Gastrocnemius medialis (tissue), 4 donors: ENCODE measurements at regions not wholly inside any gene's neighbourhood (a gene's known extent, or its start where the extent isn't known, plus 50 kb on each side); places are given as distances from the start of the nearest gene placed in this dataset.
A peak's percentile ranks its signal among the peaks of the same experiment; 100 is the strongest.

Experiments
- ATAC-seq, 2 donors: fragments of 150-250 bp; one replicate each; pipeline ENCODE4 v1.9.1; 2016
- DNase-seq, 2 donors: peaks; one replicate each; pipeline ENCODE4 v3.0.0-alpha.2; 2019
- H3K27ac ChIP-seq, 4 donors: fragments of 200-600 bp; sonication (generic); 1 replicate in 1 of 4; 2 replicates in 3 of 4; pipeline ENCODE4 v1.5.1; 2016 to 2018; ENCODE audit warnings: mild to moderate bottlenecking in 2 of 4, moderate library complexity in 1 of 4
- H3K27me3 ChIP-seq, 3 donors: fragments of 200-600 bp; sonication (generic) in 2 of 3; 1 replicate in 1 of 3; 2 replicates in 2 of 3; pipeline versions ENCODE4 v1.5.1 to v1.6.0; 2016 to 2019; ENCODE audit warnings: mild to moderate bottlenecking in 1 of 3, moderate library complexity in 1 of 3
- H3K36me3 ChIP-seq, 2 donors: fragments of 200-600 bp; sonication (generic) in 1 of 2; one replicate each; pipeline ENCODE4 v1.5.1; 2017 to 2018
- H3K4me1 ChIP-seq, 2 donors: fragments of 200-600 bp; sonication (generic) in 1 of 2; one replicate each; pipeline ENCODE4 v1.5.1; 2016 to 2017; ENCODE audit warnings: mild to moderate bottlenecking in 2 of 2
- H3K4me3 ChIP-seq, 4 donors: fragments of 200-600 bp; sonication (generic) in 3 of 4; 1 replicate in 1 of 4; 2 replicates in 3 of 4; pipeline ENCODE4 v1.5.1; 2016 to 2019; ENCODE audit warnings: mild to moderate bottlenecking in 2 of 4
- H3K9me3 ChIP-seq, 3 donors: fragments of 200-600 bp; sonication (generic) in 2 of 3; 1 replicate in 1 of 3; 2 replicates in 2 of 3; pipeline ENCODE4 v1.5.1; 2016 to 2019
- CTCF ChIP-seq, 5 experiments: fragments of 450-650 bp in 3 of 5; fragments of 200-600 bp in 2 of 5; sonication (generic) in 2 of 5; IDR thresholded peaks in 4 of 5; conservative IDR thresholded peaks in 1 of 5; 1 replicate in 4 of 5; 2 replicates in 1 of 5; pipeline ENCODE4 v1.5.1; 2016 to 2019; ENCODE audit warnings: antibody characterized with exemption in 5 of 5, mild to moderate bottlenecking in 3 of 5, moderate library complexity in 3 of 5
- POLR2A ChIP-seq, 2 donors: fragments of 450-650 bp; IDR thresholded peaks; one replicate each; pipeline ENCODE4 v1.6.1; 2017; ENCODE audit warnings: antibody characterized with exemption in 2 of 2, mild to moderate bottlenecking in 2 of 2, moderate library complexity in 2 of 2
- in situ Hi-C, 4 donors: fragments of 200-750 bp; cut with MboI; loops; one replicate each; pipeline versions ENCODE4 v1.15.0 to v1.8.0; 2017; ENCODE audit warnings: low sequenced_read_pairs in 4 of 4
- intact Hi-C: fragments of 100-400 bp; cut with DNase I; formaldehyde crosslinking; loops from one replicate; pipeline ENCODE4 v1.15.1; 2023; ENCODE audit warnings: low total_unique reads

- Histone ChIP-seq H3K27me3 (no peaks in the 10 kb centered on the region), H3K4me1 (peaks cover 0 to 21% of the 10 kb centered on the region in 2 donors), H3K36me3 (no peaks in the 10 kb centered on the region), H3K9me3 (no peaks in the 10 kb centered on the region), H3K4me3 (no peak overlapping the region), H3K27ac (no peak overlapping the region)
- ATAC-seq (no peak), DNase-seq (no peak)
- in situ Hi-C loops (loop anchor here in 1 of 4 donors (10.0 kb wide), 1 partner anchor 303 kb away; no protein-coding TSS in a partner anchor), intact Hi-C loops (no loop called here)
- TF ChIP-seq POLR2A (IDR thresholded peaks at IDR 0.05) (no peak), CTCF (IDR thresholded peaks at IDR 0.05 in 4 of 5, conservative IDR thresholded peaks at IDR 0.05 in 1 of 5) (no peak)
Measured at GRCh38 chr10:28987555-28988320, 301.1 kb upstream of the LYZL1 start.

- TF ChIP-seq POLR2A (IDR thresholded peaks at IDR 0.05) (no peak), CTCF (IDR thresholded peaks at IDR 0.05 in 4 of 5, conservative IDR thresholded peaks at IDR 0.05 in 1 of 5) (no peak)
- intact Hi-C loops = no loop called here
- H3K4me3 ChIP-seq = no peak overlapping the region
- in situ Hi-C loops = loop anchor here in 1 of 4 donors (10.0 kb wide), 1 partner anchor 304 kb away; no protein-coding TSS in a partner anchor
- peaks cover 0 to 15% of the 10 kb centered on the region in 2 donors for H3K4me1 ChIP-seq
- H3K27ac ChIP-seq = no peak overlapping the region
- H3K27me3 ChIP-seq = no peaks in the 10 kb centered on the region
- ATAC-seq = no peak
- H3K36me3 ChIP-seq = no peaks in the 10 kb centered on the region
- no peak for DNase-seq
- H3K9me3 ChIP-seq = no peaks in the 10 kb centered on the region
Measured at GRCh38 chr10:28988980-28989379, 299.9 kb upstream of the LYZL1 start.

GRCh38 chr10:28991333-28992270, 297.3 kb upstream of the LYZL1 start:
- no peak for DNase-seq
- Histone ChIP-seq H3K4me1 (no peaks in the 10 kb centered on the region), H3K4me3 (no peak overlapping the region), H3K36me3 (no peaks in the 10 kb centered on the region), H3K27ac (no peak overlapping the region), H3K9me3 (no peaks in the 10 kb centered on the region), H3K27me3 (no peaks in the 10 kb centered on the region)
- in situ Hi-C loops (loop anchor here (5.0 to 10.0 kb wide), 3 partner anchors 313 to 329 kb away; no protein-coding TSS in a partner anchor), intact Hi-C loops (loop anchor here (1.0 kb wide), 2 partner anchors 314 to 327 kb away; partner anchors contain the start of gene BAMBI)
- peak in 1 of 2 donors; percentile 51 for ATAC-seq
- TF ChIP-seq POLR2A (IDR thresholded peaks at IDR 0.05) = no peak
- TF ChIP-seq CTCF (IDR thresholded peaks at IDR 0.05 in 4 of 5, conservative IDR thresholded peaks at IDR 0.05 in 1 of 5) = peak; percentile 65 to 82 (median 74)

GRCh38 chr10:28993056-28993455, 295.8 kb upstream of the LYZL1 start:
- Histone ChIP-seq H3K27me3 (no peaks in the 10 kb centered on the region), H3K36me3 (no peaks in the 10 kb centered on the region), H3K9me3 (no peaks in the 10 kb centered on the region), H3K4me1 (no peaks in the 10 kb centered on the region), H3K27ac (no peak overlapping the region), H3K4me3 (no peak overlapping the region)
- DNase-seq = no peak
- TF ChIP-seq POLR2A (IDR thresholded peaks at IDR 0.05) (no peak), CTCF (IDR thresholded peaks at IDR 0.05 in 4 of 5, conservative IDR thresholded peaks at IDR 0.05 in 1 of 5) (no peak)
- in situ Hi-C loops = loop anchor here (5.0 to 10.0 kb wide), 3 partner anchors 312 to 331 kb away; no protein-coding TSS in a partner anchor
- intact Hi-C loops = no loop called here
- ATAC-seq = no peak
